Spleen (tissue), 11 donors: ENCODE measurements at regions not wholly inside any gene's neighbourhood (a gene's known extent, or its start where the extent isn't known, plus 50 kb on each side); places are given as distances from the start of the nearest gene placed in this dataset.

ENCODE experiments used
- DNase-seq: peaks from one replicate; pipeline ENCODE4 v3.0.0-alpha.2; 2020
- H3K27ac ChIP-seq, 8 donors: fragments of 200-600 bp; sonication (generic) in 7 of 8; 1 replicate in 4 of 8; 2 replicates in 4 of 8; pipeline versions ENCODE4 v1.5.0 to v1.8.0; 2016 to 2021; ENCODE audit warnings: inconsistent platforms in 4 of 8, mild to moderate bottlenecking in 4 of 8, moderate library complexity in 1 of 8
- H3K27me3 ChIP-seq, 7 donors: fragments of 200-600 bp; sonication (generic) in 6 of 7; replicated peaks in 1 of 7; 1 replicate in 4 of 7; 2 replicates in 3 of 7; pipeline versions ENCODE4 v1.5.0 to v1.8.0; 2016 to 2021; ENCODE audit warnings: inconsistent platforms in 3 of 7, mild to moderate bottlenecking in 1 of 7
- H3K36me3 ChIP-seq, 6 donors: fragments of 200-600 bp; sonication (generic) in 5 of 6; 1 replicate in 4 of 6; 2 replicates in 2 of 6; pipeline versions ENCODE4 v1.5.0 to v1.8.0; 2016 to 2021; ENCODE audit warnings: inconsistent platforms in 2 of 6
- H3K4me1 ChIP-seq, 6 donors: fragments of 200-600 bp; sonication (generic) in 5 of 6; 1 replicate in 3 of 6; 2 replicates in 3 of 6; pipeline versions ENCODE4 v1.5.0 to v1.8.0; 2016 to 2021; ENCODE audit warnings: inconsistent platforms in 3 of 6
- H3K4me3 ChIP-seq, 8 donors: fragments of 200-600 bp; sonication (generic) in 7 of 8; 1 replicate in 4 of 8; 2 replicates in 4 of 8; pipeline versions ENCODE4 v1.5.0 to v1.8.0; 2016 to 2021; ENCODE audit warnings: inconsistent platforms in 4 of 8, mild to moderate bottlenecking in 4 of 8, moderate library complexity in 2 of 8
- H3K9me3 ChIP-seq, 8 donors: fragments of 200-600 bp; sonication (generic) in 7 of 8; 1 replicate in 4 of 8; 2 replicates in 4 of 8; pipeline versions ENCODE4 v1.5.0 to v1.8.0; 2016 to 2021; ENCODE audit warnings: inconsistent platforms in 4 of 8
- CTCF ChIP-seq, 11 experiments: fragments of 200-600 bp in 7 of 11; fragments of 450-650 bp in 4 of 11; sonication (generic) in 4 of 11; IDR thresholded peaks in 8 of 11; conservative IDR thresholded peaks in 3 of 11; 1 replicate in 7 of 11; 2 replicates in 4 of 11; pipeline versions ENCODE4 v1.4.0 to v1.8.0; 2016 to 2021; ENCODE audit warnings: antibody characterized with exemption in 11 of 11, inconsistent platforms in 4 of 11, mild to moderate bottlenecking in 1 of 11
- POLR2A ChIP-seq, 3 donors: fragments of 450-650 bp; IDR thresholded peaks; one replicate each; pipeline ENCODE4 v1.5.1; 2017; ENCODE audit warnings: antibody characterized with exemption in 3 of 3, mild to moderate bottlenecking in 1 of 3
- POLR2AphosphoS5 ChIP-seq, 3 donors: sonication (generic); formaldehyde crosslinking; IDR thresholded peaks; one replicate each; pipeline ENCODE4 v1.5.1; 2017; ENCODE audit warnings: antibody characterized with exemption in 3 of 3
- WGBS, 5 donors: extraction: QIAGEN DNeasy Blood & Tissue Kit in 3 of 5; methylation state at CpG; one replicate each; pipeline versions ENCODE4 v1.1.5 to v1.1.7; 2013 to 2018; 5-methylcytosine and 5-hydroxymethylcytosine counted together
- intact Hi-C: fragments of 100-400 bp; cut with DNase I; formaldehyde crosslinking; loops from one replicate; pipeline ENCODE4 v1.15.0; 2023; ENCODE audit warnings: low total_unique reads
- donor health status: healthy with polysubstance abuse.
- donor health status: DM: no; HTN: no; CAD: no; lungs with moderate emphysema.
- donor health status: DM: no; HTN: no; CAD: no.
- donor health status: Bipolar disorder and iron deficiency.
- donor health status: healthy.
- donor health status: DM: no; HTN: no; CAD: no.
- donor health status: DM: yes; HTN: yes; CAD: no.

GRCh38 chr4:23355258-23355657, 534.6 kb downstream of the PPARGC1A start:
- Histone ChIP-seq H3K36me3 (no peaks in the 10 kb centered on the region), H3K27ac (no peak overlapping the region), H3K4me1 (no peaks in the 10 kb centered on the region), H3K27me3 (no peaks in the 10 kb centered on the region), H3K9me3 (no peaks in the 10 kb centered on the region), H3K4me3 (no peak overlapping the region)
- intact Hi-C loops: no loop called here
- TF ChIP-seq POLR2AphosphoS5 (IDR thresholded peaks at IDR 0.05): no peak
- no peak for TF ChIP-seq POLR2A (IDR thresholded peaks at IDR 0.05)
- WGBS, 5 donors: 74 to 88% (median 85%) methylated on average over 2 of the region's 2 CpGs
- no peak for DNase-seq

GRCh38 chr4:23353200-23353599, 536.6 kb downstream of the PPARGC1A start:
- no peak overlapping the region for H3K27ac ChIP-seq
- intact Hi-C loops: no loop called here
- no peak overlapping the region for H3K4me3 ChIP-seq
- 71 to 82% (median 78%) methylated on average over 1 of the region's 1 CpG for WGBS, 5 donors
- H3K27me3 ChIP-seq: no peaks in the 10 kb centered on the region
- no peak for DNase-seq
- H3K9me3 ChIP-seq: no peaks in the 10 kb centered on the region
- TF ChIP-seq POLR2A (IDR thresholded peaks at IDR 0.05) (no peak), POLR2AphosphoS5 (IDR thresholded peaks at IDR 0.05) (no peak), CTCF (IDR thresholded peaks at IDR 0.05 in 8 of 11, conservative IDR thresholded peaks at IDR 0.05 in 3 of 11) (no peak)
- H3K36me3 ChIP-seq: no peaks in the 10 kb centered on the region
- no peaks in the 10 kb centered on the region for H3K4me1 ChIP-seq

GRCh38 chr4:23348789-23349498, 540.9 kb downstream of the PPARGC1A start:
- H3K4me3 ChIP-seq: no peak overlapping the region
- no peaks in the 10 kb centered on the region for H3K4me1 ChIP-seq
- no peak overlapping the region for H3K27ac ChIP-seq
- H3K9me3 ChIP-seq: no peaks in the 10 kb centered on the region
- no peak for DNase-seq
- H3K36me3 ChIP-seq: no peaks in the 10 kb centered on the region
- 43 to 60% (median 47%) methylated on average over 2 of the region's 2 CpGs for WGBS, 5 donors
- no peaks in the 10 kb centered on the region for H3K27me3 ChIP-seq
- intact Hi-C loops: no loop called here
- TF ChIP-seq POLR2AphosphoS5 (IDR thresholded peaks at IDR 0.05): no peak
- TF ChIP-seq CTCF (IDR thresholded peaks at IDR 0.05 in 8 of 11, conservative IDR thresholded peaks at IDR 0.05 in 3 of 11): no peak
- no peak for TF ChIP-seq POLR2A (IDR thresholded peaks at IDR 0.05)

GRCh38 chr4:23337292-23337691, 552.6 kb downstream of the PPARGC1A start:
- Histone ChIP-seq H3K27me3 (no peaks in the 10 kb centered on the region), H3K4me3 (no peak overlapping the region), H3K4me1 (peaks cover 0 to 14% (median 0%) of the 10 kb centered on the region in 6 donors), H3K36me3 (no peaks in the 10 kb centered on the region), H3K9me3 (no peaks in the 10 kb centered on the region), H3K27ac (no peak overlapping the region)
- intact Hi-C loops: no loop called here
- DNase-seq: no peak
- WGBS, 5 donors: 57 to 78% (median 67%) methylated on average over 2 of the region's 2 CpGs
- TF ChIP-seq POLR2AphosphoS5 (IDR thresholded peaks at IDR 0.05): no peak

- Histone ChIP-seq H3K4me3 (no peak overlapping the region), H3K36me3 (no peaks in the 10 kb centered on the region), H3K27me3 (no peaks in the 10 kb centered on the region), H3K4me1 (peaks cover 0 to 14% (median 0%) of the 10 kb centered on the region in 6 donors), H3K27ac (peak overlapping the region in 3 of 8 donors; percentile 29 to 42 (median 40)), H3K9me3 (no peaks in the 10 kb centered on the region)
- TF ChIP-seq CTCF (IDR thresholded peaks at IDR 0.05 in 8 of 11, conservative IDR thresholded peaks at IDR 0.05 in 3 of 11) (no peak), POLR2A (IDR thresholded peaks at IDR 0.05) (no peak), POLR2AphosphoS5 (IDR thresholded peaks at IDR 0.05) (no peak)
- intact Hi-C loops: no loop called here
- no peak for DNase-seq
- WGBS, 5 donors: 6 to 14% (median 9%) methylated on average over 5 of the region's 5 CpGs
Measured at GRCh38 chr4:23333946-23334878, 555.6 kb downstream of the PPARGC1A start.
